HEK293 (cell line): ENCODE measurements at regions not wholly inside any gene's neighbourhood (a gene's known extent, or its start where the extent isn't known, plus 50 kb on each side); places are given as distances from the start of the nearest gene placed in this dataset.

Experiments used
- CTCF ChIP-seq: fragments of 450-650 bp; formaldehyde crosslinking; IDR thresholded peaks from 2 replicates; pipeline ENCODE4 v1.5.1; 2016; ENCODE audit warnings: missing biosample characterization, missing genetic modification characterization
- TSHZ1 ChIP-seq: fragments of 450-650 bp; formaldehyde crosslinking; IDR thresholded peaks from 2 replicates; pipeline ENCODE4 v1.5.1; 2016; ENCODE audit warnings: missing biosample characterization, missing genetic modification characterization, borderline replicate concordance
- ZNF404 ChIP-seq: fragments of 450-650 bp; formaldehyde crosslinking; IDR thresholded peaks from 2 replicates; pipeline ENCODE4 v1.5.1; 2017; ENCODE audit warnings: missing biosample characterization, missing genetic modification characterization

- TF ChIP-seq CTCF (tag by site-specific recombination): no peak
- no peak for TF ChIP-seq TSHZ1
- no peak for TF ChIP-seq ZNF404 (tag by site-specific recombination)
These were observed 66.2 kb upstream of the TAF1B start for GRCh38 chr2:9777081-9777480.
